ENCODE measurements at regions not wholly inside any gene's neighbourhood (a gene's known extent, or its start where the extent isn't known, plus 50 kb on each side); places are given as distances from the start of the nearest gene placed in this dataset.

GRCh38 chr6:4435981-4436445 lies 300.6 kb upstream of the ECI2 start:
- Histone ChIP-seq H3K27ac (replicated peaks) (no peak overlapping the region), H3K36me3 (no peaks in the 10 kb centered on the region), H3K27me3 (ENCODE audit: low read depth) (no peaks in the 10 kb centered on the region), H3K9me3 (replicated peaks) (peaks cover 23% of the 10 kb centered on the region), H3K4me1 (peaks cover 12% of the 10 kb centered on the region), H3K4me3 (no peak overlapping the region)
- intact Hi-C loops (cut with micrococcal nuclease) = no loop called here
- no peak for DNase-seq
- no peak for TF ChIP-seq CTCF (IDR thresholded peaks at IDR 0.05; ENCODE audit: borderline replicate concordance)

GRCh38 chr6:4434655-4435054 lies 299.3 kb upstream of the ECI2 start:
- Histone ChIP-seq H3K27me3 (ENCODE audit: low read depth) (no peaks in the 10 kb centered on the region), H3K4me3 (no peak overlapping the region), H3K27ac (replicated peaks) (no peak overlapping the region), H3K9me3 (replicated peaks) (peaks cover 24% of the 10 kb centered on the region), H3K36me3 (no peaks in the 10 kb centered on the region), H3K4me1 (peaks cover 12% of the 10 kb centered on the region)
- intact Hi-C loops (cut with micrococcal nuclease) = no loop called here
- TF ChIP-seq CTCF (IDR thresholded peaks at IDR 0.05; ENCODE audit: borderline replicate concordance) = no peak
- DNase-seq = no peak

GRCh38 chr6:4433199-4433598 lies 297.8 kb upstream of the ECI2 start:
- DNase-seq = no peak

GRCh38 chr6:4426968-4427367 lies 291.6 kb upstream of the ECI2 start:
- H3K9me3 ChIP-seq (replicated peaks) = peaks cover 20% of the 10 kb centered on the region
- intact Hi-C loops (cut with micrococcal nuclease) = no loop called here
- H3K4me1 ChIP-seq = no peaks in the 10 kb centered on the region
- no peak for TF ChIP-seq CTCF (IDR thresholded peaks at IDR 0.05; ENCODE audit: borderline replicate concordance)
- no peak overlapping the region for H3K4me3 ChIP-seq
- H3K27ac ChIP-seq (replicated peaks) = no peak overlapping the region
- no peaks in the 10 kb centered on the region for H3K27me3 ChIP-seq (ENCODE audit: low read depth)
- no peaks in the 10 kb centered on the region for H3K36me3 ChIP-seq
- no peak for DNase-seq

More at GRCh38 chr6:4433199-4433598, 297.8 kb upstream of the ECI2 start:
- Histone ChIP-seq H3K4me3 (no peak overlapping the region), H3K27me3 (ENCODE audit: low read depth) (no peaks in the 10 kb centered on the region), H3K27ac (replicated peaks) (peak overlapping the region; percentile 45), H3K9me3 (replicated peaks) (peaks cover 18% of the 10 kb centered on the region), H3K4me1 (peaks cover 12% of the 10 kb centered on the region), H3K36me3 (no peaks in the 10 kb centered on the region)
- no peak for TF ChIP-seq CTCF (IDR thresholded peaks at IDR 0.05; ENCODE audit: borderline replicate concordance)
- intact Hi-C loops (cut with micrococcal nuclease) = no loop called here

GRCh38 chr6:4421837-4422236 lies 286.5 kb upstream of the ECI2 start:
- H3K27ac ChIP-seq (replicated peaks) = no peak overlapping the region
- DNase-seq = no peak
- H3K9me3 ChIP-seq (replicated peaks) = peaks cover 13% of the 10 kb centered on the region
- intact Hi-C loops (cut with micrococcal nuclease) = no loop called here
- H3K4me3 ChIP-seq = no peak overlapping the region
- TF ChIP-seq CTCF (IDR thresholded peaks at IDR 0.05; ENCODE audit: borderline replicate concordance) = no peak
- no peaks in the 10 kb centered on the region for H3K27me3 ChIP-seq (ENCODE audit: low read depth)
- no peaks in the 10 kb centered on the region for H3K4me1 ChIP-seq
- H3K36me3 ChIP-seq = no peaks in the 10 kb centered on the region
